ENCODE measurements at regions not wholly inside any gene's neighbourhood (a gene's known extent, or its start where the extent isn't known, plus 50 kb on each side); places are given as distances from the start of the nearest gene placed in this dataset.
"Not testable (repeated sequence)": the region's sequence is repeated elsewhere in the genome, so short reads cannot be mapped to it uniquely, and the experiment has no call there.

DNA sequence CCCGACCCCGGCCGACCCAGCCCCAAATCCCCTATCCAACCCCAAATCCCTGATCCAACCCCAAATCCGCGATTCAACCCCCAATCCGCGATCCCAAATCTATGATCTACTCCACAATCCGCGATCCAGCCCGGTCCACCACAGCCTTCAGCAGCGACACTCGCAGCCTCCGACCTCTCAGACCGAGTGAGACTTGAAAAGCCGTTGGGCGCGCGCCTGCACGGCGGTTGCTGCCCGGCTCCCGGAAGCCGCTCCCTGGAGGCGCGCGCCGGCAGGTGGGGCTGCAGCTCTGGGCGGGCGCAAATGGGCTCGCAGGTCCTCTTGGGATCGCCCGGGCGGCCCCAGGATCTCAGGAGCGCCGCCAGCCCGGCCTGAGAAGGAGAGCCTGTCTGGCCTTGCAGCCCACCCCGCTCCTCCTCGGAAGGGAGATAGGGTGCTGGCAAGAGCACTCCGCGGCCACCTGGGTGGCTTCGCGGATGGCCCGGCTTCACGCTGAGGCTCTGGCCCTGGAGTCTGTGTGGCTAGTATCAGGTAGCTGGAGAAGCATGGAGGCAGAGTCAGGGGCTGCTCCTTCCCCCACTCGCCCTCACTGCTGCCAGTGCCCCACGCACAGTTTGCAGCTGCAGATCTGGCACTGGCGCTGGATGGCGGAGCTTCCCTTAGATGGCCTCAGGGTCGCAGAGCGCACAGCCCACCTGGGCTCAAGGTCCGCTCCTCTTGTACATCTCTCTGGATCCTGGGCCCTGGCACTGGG, 533.4 kb upstream of the DEFB115 start:
- H3K23ac ChIP-seq (ENCODE audit: low read depth, low read length, poor library complexity); H4K91ac ChIP-seq (ENCODE audit: low read depth, low read length, poor library complexity); H3K18ac ChIP-seq (ENCODE audit: low read length); H2BK15ac ChIP-seq (ENCODE audit: low read length); H3K27me3 ChIP-seq (ENCODE audit: control insufficient read depth in 3 of 3, insufficient read depth in 3 of 3, low read depth in 1 of 3, low read length in 3 of 3); H3K9me3 ChIP-seq (replicated peaks in 1 of 2; ENCODE audit: control insufficient read depth in 2 of 2, insufficient read depth in 1 of 2, low read depth in 1 of 2, low read length in 2 of 2); H3K27ac ChIP-seq (replicated peaks; ENCODE audit: low read length); H3K4ac ChIP-seq (ENCODE audit: low read length); H3K79me1 ChIP-seq (ENCODE audit: low read depth, low read length); H2BK120ac ChIP-seq (ENCODE audit: low read depth, low read length); H3K14ac ChIP-seq (ENCODE audit: low read length); H2AK5ac ChIP-seq (ENCODE audit: low read depth, low read length); H3K4me1 ChIP-seq (ENCODE audit: control insufficient read depth in 2 of 2, insufficient read depth in 1 of 2, low read depth in 1 of 2, low read length in 2 of 2); H2BK5ac ChIP-seq (ENCODE audit: low read length); H2BK12ac ChIP-seq (ENCODE audit: low read length); H2AFZ ChIP-seq (ENCODE audit: low read length); H3K36me3 ChIP-seq (replicated peaks in 1 of 2; ENCODE audit: control insufficient read depth in 2 of 2, insufficient read depth in 2 of 2, low read length in 2 of 2); H4K8ac ChIP-seq (ENCODE audit: low read depth, low read length); H3K9ac ChIP-seq (ENCODE audit: low read depth, low read length, poor library complexity): not testable (repeated sequence)
- peak; percentile 40 for DNase-seq (ENCODE audit: low spot score)
- Histone ChIP-seq H3K4me3 (ENCODE audit: low read length in 2 of 2) (peak overlapping the region in 1 of 2 donors; percentile 74), H3K4me2 (ENCODE audit: insufficient read depth, low read length, poor library complexity, severe bottlenecking) (peak overlapping the region; percentile 57)
- no CpG with 5 or more reads among the region's 51 CpGs for WGBS, 2 donors (ENCODE audit: extremely low coverage in 2 of 2, insufficient read length in 2 of 2, insufficient replicate concordance in 1 of 2)

DNA sequence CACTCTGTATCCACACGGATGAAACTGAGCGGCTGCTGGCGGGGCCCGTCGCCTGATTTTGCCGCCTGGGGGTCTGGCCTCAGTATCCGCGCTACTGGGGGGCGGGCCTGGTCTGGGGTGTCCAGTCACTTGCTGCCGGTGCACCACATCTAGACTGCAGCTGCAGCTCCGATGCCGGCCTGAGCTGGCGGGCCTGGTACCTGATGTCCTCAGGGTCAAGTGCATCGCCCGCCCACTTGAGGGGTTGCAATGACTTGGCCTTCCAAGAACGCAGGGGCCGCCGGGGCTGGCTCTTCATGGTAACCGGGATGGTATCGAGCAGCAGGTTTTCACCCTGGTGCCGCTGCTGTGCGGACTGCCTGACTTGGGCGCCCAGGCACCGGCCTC, 532.8 kb upstream of the DEFB115 start:
- H2BK15ac ChIP-seq (ENCODE audit: low read length); H3K27me3 ChIP-seq (ENCODE audit: control insufficient read depth in 3 of 3, insufficient read depth in 3 of 3, low read depth in 1 of 3, low read length in 3 of 3); H4K91ac ChIP-seq (ENCODE audit: low read depth, low read length, poor library complexity); H3K79me1 ChIP-seq (ENCODE audit: low read depth, low read length); H3K14ac ChIP-seq (ENCODE audit: low read length); H4K8ac ChIP-seq (ENCODE audit: low read depth, low read length); H3K4me2 ChIP-seq (ENCODE audit: insufficient read depth, low read length, poor library complexity, severe bottlenecking); H2AFZ ChIP-seq (ENCODE audit: low read length); H3K9me3 ChIP-seq (replicated peaks in 1 of 2; ENCODE audit: control insufficient read depth in 2 of 2, insufficient read depth in 1 of 2, low read depth in 1 of 2, low read length in 2 of 2); H2BK12ac ChIP-seq (ENCODE audit: low read length); H3K4ac ChIP-seq (ENCODE audit: low read length); H3K36me3 ChIP-seq (replicated peaks in 1 of 2; ENCODE audit: control insufficient read depth in 2 of 2, insufficient read depth in 2 of 2, low read length in 2 of 2); H3K23ac ChIP-seq (ENCODE audit: low read depth, low read length, poor library complexity); H3K18ac ChIP-seq (ENCODE audit: low read length); H2AK5ac ChIP-seq (ENCODE audit: low read depth, low read length); DNase-seq (ENCODE audit: low spot score); H3K4me3 ChIP-seq (ENCODE audit: low read length in 2 of 2); H2BK120ac ChIP-seq (ENCODE audit: low read depth, low read length); H3K4me1 ChIP-seq (ENCODE audit: control insufficient read depth in 2 of 2, insufficient read depth in 1 of 2, low read depth in 1 of 2, low read length in 2 of 2); H2BK5ac ChIP-seq (ENCODE audit: low read length); H3K27ac ChIP-seq (replicated peaks; ENCODE audit: low read length): not testable (repeated sequence)
- H3K9ac ChIP-seq (ENCODE audit: low read depth, low read length, poor library complexity) = peak overlapping the region; percentile 60
- WGBS, 2 donors (ENCODE audit: extremely low coverage in 2 of 2, insufficient read length in 2 of 2, insufficient replicate concordance in 1 of 2) = no CpG with 5 or more reads among the region's 24 CpGs

DNA sequence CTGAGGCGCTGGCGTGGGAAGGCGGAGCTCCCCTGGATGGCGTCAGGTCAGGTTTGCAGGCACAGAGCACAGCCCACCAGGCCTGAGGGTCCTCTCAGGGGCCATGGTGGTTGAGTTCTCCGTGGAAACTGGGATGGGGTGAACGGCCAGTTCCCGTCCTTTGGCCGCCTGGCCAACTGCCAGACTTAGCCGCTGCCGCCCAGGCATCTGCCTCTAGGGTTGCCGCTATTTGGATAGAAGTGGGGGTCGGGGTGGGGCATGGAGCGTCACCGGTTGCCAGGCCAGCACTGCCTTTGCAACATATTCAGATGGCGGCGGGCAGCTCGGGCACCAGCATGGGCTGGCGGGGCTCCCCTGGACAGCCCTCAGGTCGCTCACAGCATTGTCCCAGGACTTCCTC, 532.3 kb upstream of the DEFB115 start:
- not testable (repeated sequence) for H3K79me1 ChIP-seq (ENCODE audit: low read depth, low read length); H3K4ac ChIP-seq (ENCODE audit: low read length); H3K9ac ChIP-seq (ENCODE audit: low read depth, low read length, poor library complexity); H2BK5ac ChIP-seq (ENCODE audit: low read length); H2BK120ac ChIP-seq (ENCODE audit: low read depth, low read length); DNase-seq (ENCODE audit: low spot score); H3K18ac ChIP-seq (ENCODE audit: low read length); H2BK15ac ChIP-seq (ENCODE audit: low read length); H4K91ac ChIP-seq (ENCODE audit: low read depth, low read length, poor library complexity); H2AFZ ChIP-seq (ENCODE audit: low read length); H2BK12ac ChIP-seq (ENCODE audit: low read length); H3K9me3 ChIP-seq (replicated peaks in 1 of 2; ENCODE audit: control insufficient read depth in 2 of 2, insufficient read depth in 1 of 2, low read depth in 1 of 2, low read length in 2 of 2); H3K4me2 ChIP-seq (ENCODE audit: insufficient read depth, low read length, poor library complexity, severe bottlenecking); H3K27ac ChIP-seq (replicated peaks; ENCODE audit: low read length); H4K8ac ChIP-seq (ENCODE audit: low read depth, low read length); H3K4me1 ChIP-seq (ENCODE audit: control insufficient read depth in 2 of 2, insufficient read depth in 1 of 2, low read depth in 1 of 2, low read length in 2 of 2); H3K27me3 ChIP-seq (ENCODE audit: control insufficient read depth in 3 of 3, insufficient read depth in 3 of 3, low read depth in 1 of 3, low read length in 3 of 3); H2AK5ac ChIP-seq (ENCODE audit: low read depth, low read length); H3K14ac ChIP-seq (ENCODE audit: low read length); H3K23ac ChIP-seq (ENCODE audit: low read depth, low read length, poor library complexity); H3K4me3 ChIP-seq (ENCODE audit: low read length in 2 of 2); H3K36me3 ChIP-seq (replicated peaks in 1 of 2; ENCODE audit: control insufficient read depth in 2 of 2, insufficient read depth in 2 of 2, low read length in 2 of 2)
- WGBS, 2 donors (ENCODE audit: extremely low coverage in 2 of 2, insufficient read length in 2 of 2, insufficient replicate concordance in 1 of 2) = no CpG with 5 or more reads among the region's 19 CpGs

DNA sequence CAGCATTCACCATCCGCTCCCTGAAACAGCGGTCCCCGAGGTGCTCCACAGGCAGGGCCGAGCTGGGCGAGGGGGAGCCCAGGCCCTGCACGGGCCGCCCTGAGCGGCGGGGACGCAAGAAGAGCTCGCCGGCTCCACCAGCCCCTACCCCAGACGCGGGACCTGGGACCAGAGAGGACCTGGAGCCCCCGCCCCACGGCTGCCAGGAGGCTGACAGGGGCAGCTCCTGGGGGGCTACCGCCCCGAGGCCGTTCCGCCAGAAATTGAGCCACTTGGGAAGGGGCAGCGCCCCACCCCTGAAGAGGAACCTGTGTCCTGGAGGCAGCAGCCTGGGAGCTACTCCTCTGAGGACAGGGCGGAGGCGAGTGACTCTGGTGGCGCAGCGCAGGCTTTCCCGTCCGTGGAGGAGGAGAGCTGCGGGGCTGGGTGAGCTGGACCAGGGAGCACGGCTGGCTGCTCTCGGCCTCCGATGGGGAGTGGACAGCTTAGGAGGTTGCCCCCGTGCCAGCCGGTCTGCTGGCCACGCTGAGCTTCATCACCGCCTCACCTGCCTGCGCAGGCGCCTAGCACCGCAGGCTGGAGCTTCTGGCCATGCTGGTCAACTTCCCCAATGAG, 529.1 kb upstream of the DEFB115 start:
- H3K14ac ChIP-seq (ENCODE audit: low read length); H2BK5ac ChIP-seq (ENCODE audit: low read length); H3K18ac ChIP-seq (ENCODE audit: low read length); H2BK120ac ChIP-seq (ENCODE audit: low read depth, low read length); H3K23ac ChIP-seq (ENCODE audit: low read depth, low read length, poor library complexity); H3K79me1 ChIP-seq (ENCODE audit: low read depth, low read length); H3K4ac ChIP-seq (ENCODE audit: low read length); H3K4me3 ChIP-seq (ENCODE audit: low read length in 2 of 2); H3K27ac ChIP-seq (replicated peaks; ENCODE audit: low read length); H3K4me2 ChIP-seq (ENCODE audit: insufficient read depth, low read length, poor library complexity, severe bottlenecking); H3K4me1 ChIP-seq (ENCODE audit: control insufficient read depth in 2 of 2, insufficient read depth in 1 of 2, low read depth in 1 of 2, low read length in 2 of 2); H2BK12ac ChIP-seq (ENCODE audit: low read length); H4K91ac ChIP-seq (ENCODE audit: low read depth, low read length, poor library complexity); H4K8ac ChIP-seq (ENCODE audit: low read depth, low read length); H2BK15ac ChIP-seq (ENCODE audit: low read length); DNase-seq (ENCODE audit: low spot score); H2AFZ ChIP-seq (ENCODE audit: low read length); H3K36me3 ChIP-seq (replicated peaks in 1 of 2; ENCODE audit: control insufficient read depth in 2 of 2, insufficient read depth in 2 of 2, low read length in 2 of 2); H3K27me3 ChIP-seq (ENCODE audit: control insufficient read depth in 3 of 3, insufficient read depth in 3 of 3, low read depth in 1 of 3, low read length in 3 of 3); H3K9ac ChIP-seq (ENCODE audit: low read depth, low read length, poor library complexity); H2AK5ac ChIP-seq (ENCODE audit: low read depth, low read length); H3K9me3 ChIP-seq (replicated peaks in 1 of 2; ENCODE audit: control insufficient read depth in 2 of 2, insufficient read depth in 1 of 2, low read depth in 1 of 2, low read length in 2 of 2): not testable (repeated sequence)
- no CpG with 5 or more reads among the region's 38 CpGs for WGBS, 2 donors (ENCODE audit: extremely low coverage in 2 of 2, insufficient read length in 2 of 2, insufficient replicate concordance in 1 of 2)
